ENCODE measurements at regions not wholly inside any gene's neighbourhood (a gene's known extent, or its start where the extent isn't known, plus 50 kb on each side); places are given as distances from the start of the nearest gene placed in this dataset.

GRCh38 chr3:194857469-194858113 is 171.9 kb downstream of the FAM43A start:
- H3K4me3 ChIP-seq = no peak overlapping the region
- CTCF ChIA-PET = no interaction called here

GRCh38 chr3:194858382-194858781 is 172.7 kb downstream of the FAM43A start:
- FAIRE-seq = no peak
- Histone ChIP-seq H3K27ac (no peak overlapping the region), H3K4me3 (no peak overlapping the region), H3K9me3 (no peaks in the 10 kb centered on the region), H3K4me1 (no peaks in the 10 kb centered on the region), H3K4me2 (no peak overlapping the region)
- ChIA-PET CTCF (no interaction called here), POLR2A (no interaction called here)
- no peak for ATAC-seq
- DNase-seq (ENCODE audit: low read depth in 1 of 2, low spot score in 1 of 2) = no peak
- TF ChIP-seq SMC3 (IDR thresholded peaks at IDR 0.05) (no peak), USF2 (IDR thresholded peaks at IDR 0.05) (no peak), MAFK (IDR thresholded peaks at IDR 0.05; ENCODE audit: partially characterized antibody) (no peak), POLR2A (IDR thresholded peaks at IDR 0.05; ENCODE audit: low read length) (no peak), KDM1A (IDR thresholded peaks at IDR 0.05; ENCODE audit: low read depth) (no peak), MYC (IDR thresholded peaks at IDR 0.05; ENCODE audit: borderline replicate concordance, low read length) (no peak), HOXB13 (CRISPR knock-in tag; IDR thresholded peaks at IDR 0.05; ENCODE audit: low read depth) (no peak), E2F6 (IDR thresholded peaks at IDR 0.05; ENCODE audit: borderline replicate concordance, low read depth) (no peak), REST (IDR thresholded peaks at IDR 0.05) (no peak), RCOR1 (IDR thresholded peaks at IDR 0.05; ENCODE audit: low read depth, low read length) (no peak), MAZ (IDR thresholded peaks at IDR 0.05; ENCODE audit: borderline replicate concordance, low read depth, low read length) (no peak), SREBF2 (IDR thresholded peaks at IDR 0.05) (no peak), HOXB5 (CRISPR knock-in tag; IDR thresholded peaks at IDR 0.05) (no peak), JUNB (IDR thresholded peaks at IDR 0.05) (no peak), FOSL2 (IDR thresholded peaks at IDR 0.05) (no peak), FOSL2 (CRISPR knock-in tag; IDR thresholded peaks at IDR 0.05) (no peak)
- WGBS (ENCODE audit: missing lambda C conversion rate) = 49% methylated on average over 2 of the region's 2 CpGs

More at GRCh38 chr3:194857469-194858113, 171.9 kb downstream of the FAM43A start:
- FAIRE-seq = no peak
- Histone ChIP-seq H3K4me1 (no peaks in the 10 kb centered on the region), H3K4me2 (no peak overlapping the region), H3K27ac (no peak overlapping the region), H3K9me3 (no peaks in the 10 kb centered on the region)
- DNase-seq (ENCODE audit: low read depth in 1 of 2, low spot score in 1 of 2) = no peak
- POLR2A ChIA-PET = interaction anchor here (0.6 kb wide), 1 partner anchor 229 kb away, joined by 3 read pairs; no protein-coding TSS in a partner anchor
- ATAC-seq = no peak
- 79% methylated on average over 9 of the region's 9 CpGs for WGBS (ENCODE audit: missing lambda C conversion rate)
- no peak for TF ChIP-seq ATOH8 (CRISPR knock-in tag; IDR thresholded peaks at IDR 0.05; ENCODE audit: low read depth)
- no peak for TF ChIP-seq KDM5A (IDR thresholded peaks at IDR 0.05)
- no peak for TF ChIP-seq ZSCAN20 (CRISPR knock-in tag; IDR thresholded peaks at IDR 0.05)
- TF ChIP-seq FOSL2 (IDR thresholded peaks at IDR 0.05) = no peak
- no peak for TF ChIP-seq FOSL2 (CRISPR knock-in tag; IDR thresholded peaks at IDR 0.05)
- TF ChIP-seq HOXB13 (CRISPR knock-in tag; IDR thresholded peaks at IDR 0.05; ENCODE audit: low read depth) = no peak
- TF ChIP-seq HOXB5 (CRISPR knock-in tag; IDR thresholded peaks at IDR 0.05) = no peak
- no peak for TF ChIP-seq RARB (CRISPR knock-in tag; IDR thresholded peaks at IDR 0.05)
- no peak for TF ChIP-seq HMGXB4 (CRISPR knock-in tag; IDR thresholded peaks at IDR 0.05; ENCODE audit: borderline replicate concordance)
- no peak for TF ChIP-seq CEBPB (IDR thresholded peaks at IDR 0.05)
- TF ChIP-seq CBX8 (IDR thresholded peaks at IDR 0.05) = no peak
- TF ChIP-seq NFE2L2 (conservative IDR thresholded peaks at IDR 0.05; ENCODE audit: low read length) = no peak
- no peak for TF ChIP-seq CHD2 (IDR thresholded peaks at IDR 0.05; ENCODE audit: low read length, partially characterized antibody)
- TF ChIP-seq BCL3 (IDR thresholded peaks at IDR 0.05) = no peak
- TF ChIP-seq TFCP2L1 (CRISPR knock-in tag; IDR thresholded peaks at IDR 0.05) = no peak
- no peak for TF ChIP-seq EHF (CRISPR knock-in tag; IDR thresholded peaks at IDR 0.05)
- TF ChIP-seq POLR2A (IDR thresholded peaks at IDR 0.05; ENCODE audit: low read length) = no peak
- TF ChIP-seq HOXA7 (CRISPR knock-in tag; IDR thresholded peaks at IDR 0.05) = no peak
- TF ChIP-seq ZNF302 (CRISPR knock-in tag; IDR thresholded peaks at IDR 0.05) = no peak
- TF ChIP-seq POLR2AphosphoS2 (conservative IDR thresholded peaks at IDR 0.05; ENCODE audit: low read length) = no peak
- no peak for TF ChIP-seq EHMT2 (IDR thresholded peaks at IDR 0.05; ENCODE audit: low read depth)

Data from A549 (cell line).